Neural crest cell (in vitro differentiated cells): ENCODE measurements at regions not wholly inside any gene's neighbourhood (a gene's known extent, or its start where the extent isn't known, plus 50 kb on each side); places are given as distances from the start of the nearest gene placed in this dataset.

Experiments used
- DNase-seq: peaks from one replicate; pipeline ENCODE4 v3.0.0; 2021; ENCODE audit warnings: low read depth, mixed read lengths, low spot score
- H3K27ac Mint-ChIP-seq: one replicate; pipeline ENCODE4 v1.8.0; 2021; ENCODE audit warnings: mild to moderate bottlenecking, mixed read lengths; ENCODE audit not compliant: unreplicated experiment
- H3K27me3 Mint-ChIP-seq: 2 replicates; pipeline ENCODE4 v1.8.0; 2021; ENCODE audit warnings: low read depth, mild to moderate bottlenecking, mixed read lengths
- H3K36me3 Mint-ChIP-seq: 2 replicates; pipeline ENCODE4 v1.8.0; 2021; ENCODE audit warnings: low read depth, mild to moderate bottlenecking, mixed read lengths
- H3K4me1 Mint-ChIP-seq: 2 replicates; pipeline ENCODE4 v1.8.0; 2021; ENCODE audit warnings: mixed read lengths
- H3K4me3 Mint-ChIP-seq: one replicate; pipeline ENCODE4 v1.8.0; 2021; ENCODE audit warnings: mild to moderate bottlenecking, mixed read lengths
- H3K9me3 Mint-ChIP-seq: 2 replicates; pipeline ENCODE4 v1.8.0; 2021; ENCODE audit warnings: mixed read lengths
- CTCF ChIP-seq: fragments of 200-600 bp; sonication (generic); conservative IDR thresholded peaks from 2 replicates; pipeline ENCODE4 v1.5.0; 2021; ENCODE audit warnings: antibody characterized with exemption, mild to moderate bottlenecking

GRCh38 chr10:78205457-78206016, 171.9 kb downstream of the RPS24 start:
- DNase-seq = no peak
- Mint-ChIP-seq H3K36me3 (no peaks in the 10 kb centered on the region), H3K4me1 (peaks cover 10% of the 10 kb centered on the region), H3K4me3 (no peak overlapping the region), H3K27ac (no peak overlapping the region), H3K9me3 (no peaks in the 10 kb centered on the region), H3K27me3 (no peaks in the 10 kb centered on the region)
- no peak for TF ChIP-seq CTCF

GRCh38 chr10:78207216-78207615, 173.6 kb downstream of the RPS24 start:
- Mint-ChIP-seq H3K27ac (no peak overlapping the region), H3K27me3 (no peaks in the 10 kb centered on the region), H3K4me1 (peaks cover 17% of the 10 kb centered on the region), H3K4me3 (no peak overlapping the region), H3K9me3 (no peaks in the 10 kb centered on the region), H3K36me3 (no peaks in the 10 kb centered on the region)
- no peak for TF ChIP-seq CTCF
- no peak for DNase-seq

GRCh38 chr10:78207776-78208175, 174.1 kb downstream of the RPS24 start:
- no peaks in the 10 kb centered on the region for H3K36me3 Mint-ChIP-seq
- TF ChIP-seq CTCF = no peak

GRCh38 chr10:78209970-78210369, 176.3 kb downstream of the RPS24 start:
- no peak overlapping the region for H3K27ac Mint-ChIP-seq
- H3K36me3 Mint-ChIP-seq = no peaks in the 10 kb centered on the region
- no peak overlapping the region for H3K4me3 Mint-ChIP-seq
- no peaks in the 10 kb centered on the region for H3K27me3 Mint-ChIP-seq
- no peak for DNase-seq
- TF ChIP-seq CTCF = no peak
- H3K4me1 Mint-ChIP-seq = peaks cover 30% of the 10 kb centered on the region
- H3K9me3 Mint-ChIP-seq = no peaks in the 10 kb centered on the region

More at GRCh38 chr10:78207776-78208175, 174.1 kb downstream of the RPS24 start:
- H3K27ac Mint-ChIP-seq = no peak overlapping the region
- peaks cover 18% of the 10 kb centered on the region for H3K4me1 Mint-ChIP-seq
- H3K9me3 Mint-ChIP-seq = no peaks in the 10 kb centered on the region
- DNase-seq = no peak
- H3K27me3 Mint-ChIP-seq = no peaks in the 10 kb centered on the region
- no peak overlapping the region for H3K4me3 Mint-ChIP-seq

GRCh38 chr10:78210548-78210947, 176.9 kb downstream of the RPS24 start:
- Mint-ChIP-seq H3K9me3 (no peaks in the 10 kb centered on the region), H3K4me1 (peaks cover 36% of the 10 kb centered on the region), H3K4me3 (no peak overlapping the region), H3K27ac (no peak overlapping the region), H3K27me3 (no peaks in the 10 kb centered on the region), H3K36me3 (no peaks in the 10 kb centered on the region)
- no peak for TF ChIP-seq CTCF
- no peak for DNase-seq
